Smooth muscle cell (in vitro differentiated cells): ENCODE measurements at regions not wholly inside any gene's neighbourhood (a gene's known extent, or its start where the extent isn't known, plus 50 kb on each side); places are given as distances from the start of the nearest gene placed in this dataset.

Experiments
- DNase-seq: peaks from one replicate; lab custom pipeline; 2025; ENCODE audit not compliant: unreplicated experiment; lab: John Stamatoyannopoulos, UW
- H2AFZ ChIP-seq: fragments of 200-600 bp; sonication (generic); 2 replicates; pipeline ENCODE4 v1.6.0; 2016; ENCODE audit warnings: antibody characterized with exemption, low read depth, mild to moderate bottlenecking
- H3F3A ChIP-seq: fragments of 200-600 bp; sonication (generic); 2 replicates; pipeline ENCODE4 v1.6.0; 2017; ENCODE audit warnings: antibody characterized with exemption, low read depth
- H3K27ac ChIP-seq: fragments of 200-600 bp; sonication (generic); 2 replicates; pipeline ENCODE4 v1.5.1; 2016; ENCODE audit warnings: low read depth, mild to moderate bottlenecking
- H3K27me3 ChIP-seq: fragments of 200-600 bp; sonication (generic); 2 replicates; pipeline ENCODE4 v1.6.1; 2016; ENCODE audit warnings: low read depth, mild to moderate bottlenecking
- H3K36me3 ChIP-seq: fragments of 200-600 bp; sonication (generic); 2 replicates; pipeline ENCODE4 v1.5.1; 2016; ENCODE audit warnings: low read depth
- H3K4me1 ChIP-seq: fragments of 200-600 bp; sonication (generic); 2 replicates; pipeline ENCODE4 v1.5.1; 2016; ENCODE audit warnings: low read depth
- H3K4me2 ChIP-seq: fragments of 200-600 bp; sonication (generic); 2 replicates; pipeline ENCODE4 v1.6.0; 2016; ENCODE audit warnings: mild to moderate bottlenecking
- H3K4me3 ChIP-seq: fragments of 200-600 bp; sonication (generic); 2 replicates; pipeline ENCODE4 v1.5.1; 2016; ENCODE audit warnings: mild to moderate bottlenecking
- H3K79me2 ChIP-seq: fragments of 200-600 bp; sonication (generic); 2 replicates; pipeline ENCODE4 v1.6.0; 2016; ENCODE audit warnings: low read depth, mild to moderate bottlenecking
- H3K9ac ChIP-seq: fragments of 200-600 bp; sonication (generic); 2 replicates; pipeline ENCODE4 v1.6.0; 2016; ENCODE audit warnings: low read depth
- H3K9me3 ChIP-seq: fragments of 200-600 bp; sonication (generic); replicated peaks from 2 replicates; pipeline ENCODE4 v1.5.1; 2016; ENCODE audit warnings: low read depth
- H4K20me1 ChIP-seq: fragments of 200-600 bp; sonication (generic); 2 replicates; pipeline ENCODE4 v1.6.0; 2016; ENCODE audit warnings: low read depth
- CTCF ChIP-seq: fragments of 200-600 bp; sonication (generic); IDR thresholded peaks from 2 replicates; pipeline ENCODE4 v1.5.1; 2017; ENCODE audit warnings: borderline replicate concordance, mild to moderate bottlenecking, antibody characterized with exemption; ENCODE audit not compliant: insufficient read depth, poor library complexity, severe bottlenecking
- WGBS: methylation state at CpG from one replicate; pipeline ENCODE4 v1.1.7; 2016; ENCODE audit warnings: low lambda C conversion rate; 5-methylcytosine and 5-hydroxymethylcytosine counted together

- no peak for TF ChIP-seq CTCF
- Histone ChIP-seq H4K20me1 (no peaks in the 10 kb centered on the region), H3K4me2 (no peak overlapping the region), H3K27ac (no peak overlapping the region), H3K9ac (no peak overlapping the region), H3K27me3 (no peaks in the 10 kb centered on the region), H3K4me3 (no peak overlapping the region), H3K36me3 (no peaks in the 10 kb centered on the region), H3K79me2 (no peaks in the 10 kb centered on the region), H3K4me1 (no peaks in the 10 kb centered on the region), H2AFZ (no peak overlapping the region), H3K9me3 (no peaks in the 10 kb centered on the region), H3F3A (no peaks in the 10 kb centered on the region)
- no peak for DNase-seq
- over 99% methylated on average over 5 of the region's 5 CpGs for WGBS
Measured at GRCh38 chr15:66896611-66897010, 168.8 kb upstream of the SMAD3 start.

DNA sequence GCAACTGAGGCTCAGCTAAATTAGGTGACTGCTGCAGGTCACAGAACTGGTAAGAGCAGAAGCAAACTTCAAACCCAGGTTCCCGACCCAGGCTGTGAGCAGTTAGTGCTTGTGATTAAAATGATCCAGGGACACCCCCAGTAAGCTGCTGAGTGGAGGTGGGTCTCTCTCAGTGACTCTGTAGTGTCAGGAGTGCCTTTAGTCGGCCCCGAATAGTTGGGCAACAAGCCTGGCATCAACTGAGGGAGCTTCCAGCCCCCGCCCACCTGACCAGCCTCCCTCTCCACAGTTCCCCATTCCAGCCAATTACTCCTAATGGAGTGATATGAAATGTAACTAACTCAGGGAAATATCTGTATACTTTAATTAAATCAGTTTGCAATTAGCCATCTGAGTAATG is 168.0 kb upstream of the SMAD3 start:
- Histone ChIP-seq H3K9ac (no peak overlapping the region), H3K27me3 (no peaks in the 10 kb centered on the region), H3K79me2 (no peaks in the 10 kb centered on the region), H3K4me3 (no peak overlapping the region), H4K20me1 (no peaks in the 10 kb centered on the region), H3F3A (no peaks in the 10 kb centered on the region), H3K4me1 (no peaks in the 10 kb centered on the region), H3K27ac (no peak overlapping the region), H3K4me2 (no peak overlapping the region), H2AFZ (no peak overlapping the region), H3K9me3 (no peaks in the 10 kb centered on the region), H3K36me3 (no peaks in the 10 kb centered on the region)
- no peak for DNase-seq
- TF ChIP-seq CTCF: no peak
- 90% methylated on average over 4 of the region's 4 CpGs for WGBS

DNA sequence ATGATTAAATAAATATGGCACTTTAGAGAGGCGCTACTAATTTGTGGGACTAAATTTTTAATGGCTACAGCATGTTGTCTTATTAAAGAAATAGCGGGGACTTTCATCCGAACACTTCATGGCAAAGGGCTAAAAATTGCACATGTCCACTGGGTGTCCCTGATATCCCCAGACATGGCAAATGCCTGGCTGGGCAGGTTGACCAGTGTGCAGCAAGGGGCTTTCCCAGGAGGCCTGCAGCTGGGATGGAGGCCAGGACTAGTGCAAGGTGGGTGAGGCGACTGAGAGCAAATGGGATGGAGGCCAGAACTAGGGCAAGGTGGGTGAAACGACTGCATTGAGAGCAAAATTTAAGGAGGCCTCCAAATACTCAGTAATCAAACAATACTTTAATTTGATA is 167.4 kb upstream of the SMAD3 start:
- no peaks in the 10 kb centered on the region for H3K27me3 ChIP-seq
- no peak overlapping the region for H3K4me3 ChIP-seq
- H3K79me2 ChIP-seq: no peaks in the 10 kb centered on the region
- no peaks in the 10 kb centered on the region for H3K4me1 ChIP-seq
- no peaks in the 10 kb centered on the region for H3K36me3 ChIP-seq
- H3K4me2 ChIP-seq: no peak overlapping the region
- DNase-seq: no peak
- no peak overlapping the region for H3K27ac ChIP-seq
- no peaks in the 10 kb centered on the region for H3F3A ChIP-seq
- 95% methylated on average over 5 of the region's 5 CpGs for WGBS
- TF ChIP-seq CTCF: no peak
- H3K9ac ChIP-seq: no peak overlapping the region
- H2AFZ ChIP-seq: no peak overlapping the region
- no peaks in the 10 kb centered on the region for H3K9me3 ChIP-seq
- no peaks in the 10 kb centered on the region for H4K20me1 ChIP-seq

DNA sequence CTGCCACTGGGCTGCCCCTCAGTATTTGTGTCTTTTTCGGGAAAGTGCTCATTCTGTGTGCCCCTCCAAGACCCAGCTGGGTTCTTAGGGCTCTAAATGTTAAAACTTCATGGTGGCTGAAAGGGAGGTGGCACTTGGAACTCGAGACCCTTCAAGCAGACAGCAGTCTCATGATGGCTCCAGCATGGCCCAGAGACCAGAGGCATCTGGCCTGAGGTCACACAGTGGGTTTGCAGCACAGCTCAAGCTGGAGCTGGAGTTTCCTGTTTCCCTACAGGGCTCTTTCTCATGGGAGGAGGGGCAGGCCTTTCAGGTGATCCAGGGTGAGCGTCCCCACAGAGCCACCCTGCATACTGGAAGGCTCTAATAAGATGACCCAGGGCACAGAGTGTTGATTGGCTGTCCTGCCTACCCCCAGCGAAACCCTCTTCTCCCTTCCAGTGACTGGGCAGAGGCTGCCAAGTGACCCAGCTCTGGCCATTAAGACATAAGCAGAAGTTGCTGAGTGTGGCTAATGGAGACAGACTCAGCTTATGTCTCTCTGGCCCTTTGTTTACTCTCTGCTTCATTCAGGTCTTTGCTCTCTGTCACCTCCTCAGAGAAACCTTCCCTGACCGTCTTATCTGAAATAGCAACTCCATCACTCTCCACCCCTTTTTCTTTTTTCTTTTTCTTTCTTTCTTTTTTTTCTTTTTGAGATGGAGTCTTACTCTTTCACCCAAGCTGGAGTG is 166.6 kb upstream of the SMAD3 start:
- H3K9ac ChIP-seq: no peak overlapping the region
- no peaks in the 10 kb centered on the region for H3K79me2 ChIP-seq
- no peaks in the 10 kb centered on the region for H3K9me3 ChIP-seq
- H3K27ac ChIP-seq: no peak overlapping the region
- H4K20me1 ChIP-seq: no peaks in the 10 kb centered on the region
- DNase-seq: no peak
- H3K36me3 ChIP-seq: no peaks in the 10 kb centered on the region
- H2AFZ ChIP-seq: no peak overlapping the region
- WGBS: 85% methylated on average over 5 of the region's 5 CpGs
- H3K27me3 ChIP-seq: no peaks in the 10 kb centered on the region
- no peak overlapping the region for H3K4me3 ChIP-seq
- H3K4me2 ChIP-seq: no peak overlapping the region
- H3F3A ChIP-seq: no peaks in the 10 kb centered on the region
- H3K4me1 ChIP-seq: peaks cover under 1% of the 10 kb centered on the region
- no peak for TF ChIP-seq CTCF
